H1 (cell line): ENCODE measurements at regions not wholly inside any gene's neighbourhood (a gene's known extent, or its start where the extent isn't known, plus 50 kb on each side); places are given as distances from the start of the nearest gene placed in this dataset.
A peak's percentile ranks its signal among the peaks of the same experiment; 100 is the strongest.

Source experiments
- CTCF ChIA-PET: fragments of 300-600 bp; sonication (Branson Sonifier 250); formaldehyde crosslinking; loops from one replicate; lab custom pipeline; 2021; ENCODE audit not compliant: partially characterized antibody; lab: Charles Lee
- POLR2A ChIA-PET: fragments of 300-600 bp; sonication (Branson Sonifier 250); formaldehyde crosslinking; loops from one replicate; lab custom pipeline; 2021; ENCODE audit warnings: inconsistent platforms; ENCODE audit not compliant: partially characterized antibody; lab: Charles Lee
- DNase-seq, 2 experiments: peaks; one replicate each; pipeline versions ENCODE4 v3.0.0 to v3.0.0-alpha.2; 2010 to 2022; ENCODE audit warnings: low spot score in 2 of 2, low read depth in 1 of 2, mixed read lengths in 1 of 2
- FAIRE-seq: peaks from 2 replicates; lab custom pipeline; 2011; peaks lifted over from hg19 to GRCh38; lab: Jason Lieb, UNC
- H2AFZ ChIP-seq: 2 replicates; pipeline ENCODE4 v1.8.1; 2012; ENCODE audit warnings: low read length, inconsistent platforms
- H2AK5ac ChIP-seq: 2 replicates; pipeline ENCODE4 v1.6.1; 2013; ENCODE audit warnings: low read depth, low read length
- H2BK120ac ChIP-seq: replicated peaks from 2 replicates; pipeline ENCODE3; 2013; ENCODE audit warnings: low read depth, low read length, inconsistent platforms
- H2BK12ac ChIP-seq: 2 replicates; pipeline ENCODE4 v1.6.1; 2013; ENCODE audit warnings: low read depth, low read length
- H2BK15ac ChIP-seq: 2 replicates; pipeline ENCODE4 v1.6.1; 2013; ENCODE audit warnings: low read length
- H2BK20ac ChIP-seq: 2 replicates; pipeline ENCODE4 v1.6.1; 2013; ENCODE audit warnings: low read length
- H2BK5ac ChIP-seq: 2 replicates; pipeline ENCODE4 v1.6.1; 2013; ENCODE audit warnings: low read depth, low read length
- H3K14ac ChIP-seq: 2 replicates; pipeline ENCODE4 v1.6.1; 2013; ENCODE audit warnings: inconsistent platforms; ENCODE audit not compliant: insufficient read length
- H3K18ac ChIP-seq: 2 replicates; pipeline ENCODE4 v1.6.1; 2013; ENCODE audit warnings: low read length; ENCODE audit errors: extremely low read depth
- H3K23ac ChIP-seq: 2 replicates; pipeline ENCODE4 v1.6.1; 2013; ENCODE audit warnings: inconsistent platforms; ENCODE audit not compliant: insufficient read length
- H3K23me2 ChIP-seq: 2 replicates; pipeline ENCODE4 v1.6.1; 2013; ENCODE audit warnings: low read depth, low read length
- H3K27ac ChIP-seq: 2 replicates; pipeline ENCODE4 v1.6.1; 2011; ENCODE audit warnings: low read depth, low read length, inconsistent platforms
- H3K27me3 ChIP-seq, 4 experiments: replicated peaks in 1 of 4; 1 replicate in 1 of 4; 2 replicates in 3 of 4; pipeline versions ENCODE4 v1.6.1 to v1.8.1; 2011 to 2013; ENCODE audit warnings: low read length in 3 of 4, mild to moderate bottlenecking in 3 of 4, inconsistent platforms in 2 of 4, mixed read lengths in 2 of 4, moderate library complexity in 1 of 4; ENCODE audit not compliant: control insufficient read depth in 3 of 4, insufficient read depth in 3 of 4; ENCODE audit errors: extremely low read depth in 1 of 4
- H3K36me3 ChIP-seq, 4 experiments: 2 replicates each; pipeline versions ENCODE4 v1.6.1 to v1.8.1; 2011 to 2013; ENCODE audit warnings: mild to moderate bottlenecking in 4 of 4, low read length in 3 of 4, moderate library complexity in 2 of 4, control low read depth in 1 of 4, inconsistent platforms in 1 of 4; ENCODE audit not compliant: insufficient read depth in 4 of 4, control insufficient read depth in 2 of 4
- H3K4ac ChIP-seq: replicated peaks from 2 replicates; pipeline ENCODE3; 2013; ENCODE audit warnings: low read length, low read depth, mixed read lengths, inconsistent platforms; ENCODE audit not compliant: insufficient read length
- H3K4me1 ChIP-seq, 4 experiments: replicated peaks in 1 of 4; 1 replicate in 1 of 4; 2 replicates in 3 of 4; pipeline versions ENCODE4 v1.6.1 to v1.8.1; 2011 to 2013; ENCODE audit warnings: low read length in 3 of 4, inconsistent platforms in 2 of 4, mixed read lengths in 1 of 4; ENCODE audit not compliant: insufficient read depth in 4 of 4, control insufficient read depth in 3 of 4
- H3K4me2 ChIP-seq, 2 experiments: 2 replicates each; pipeline versions ENCODE4 v1.6.1 to v1.8.1; 2011 to 2013; ENCODE audit warnings: low read depth in 2 of 2, low read length in 2 of 2, control low read depth in 1 of 2, inconsistent platforms in 1 of 2, mild to moderate bottlenecking in 1 of 2; ENCODE audit not compliant: insufficient read depth in 1 of 2
- H3K4me3 ChIP-seq, 4 experiments: fragments of 200-600, 300-600 bp in 1 of 4; sonication (generic), shearing (Covaris generic), sonication (Bioruptor Twin) in 1 of 4; 2 replicates each; pipeline versions ENCODE4 v1.5.1 to v1.8.1; 2011 to 2016; ENCODE audit warnings: low read length in 4 of 4, low read depth in 3 of 4, control low read depth in 2 of 4, inconsistent platforms in 2 of 4, mild to moderate bottlenecking in 2 of 4, mixed read lengths in 1 of 4, moderate library complexity in 1 of 4; ENCODE audit not compliant: insufficient read depth in 2 of 4; ENCODE audit errors: extremely low read depth in 1 of 4
- H3K56ac ChIP-seq: replicated peaks from 2 replicates; pipeline ENCODE3; 2013; ENCODE audit warnings: low read depth, mild to moderate bottlenecking, mixed read lengths, low read length, inconsistent platforms; ENCODE audit not compliant: insufficient read length
- H3K79me1 ChIP-seq: 2 replicates; pipeline ENCODE4 v1.6.1; 2013; ENCODE audit warnings: low read depth, low read length, control low read depth
- H3K79me2 ChIP-seq, 2 experiments: 2 replicates each; pipeline versions ENCODE4 v1.6.1 to v1.8.1; 2012 to 2013; ENCODE audit warnings: low read length in 2 of 2, mild to moderate bottlenecking in 2 of 2, inconsistent platforms in 1 of 2; ENCODE audit not compliant: insufficient read depth in 2 of 2, control insufficient read depth in 1 of 2
- H3K9ac ChIP-seq, 4 experiments: replicated peaks in 1 of 4; 1 replicate in 1 of 4; 2 replicates in 3 of 4; pipeline versions ENCODE4 v1.6.1 to v1.8.1; 2011 to 2013; ENCODE audit warnings: low read depth in 3 of 4, low read length in 3 of 4, control low read depth in 2 of 4, mild to moderate bottlenecking in 2 of 4, moderate library complexity in 2 of 4, inconsistent platforms in 1 of 4; ENCODE audit errors: extremely low read depth in 1 of 4
- H3K9me3 ChIP-seq, 2 experiments: 2 replicates each; pipeline versions ENCODE4 v1.6.1 to v1.8.1; 2012 to 2013; ENCODE audit warnings: mild to moderate bottlenecking in 2 of 2, moderate library complexity in 2 of 2, control low read depth in 1 of 2, inconsistent platforms in 1 of 2, low read depth in 1 of 2, low read length in 1 of 2, mixed read lengths in 1 of 2; ENCODE audit not compliant: insufficient read depth in 2 of 2
- H4K20me1 ChIP-seq, 2 experiments: replicated peaks in 1 of 2; 2 replicates each; pipeline versions ENCODE3 to v1.8.1; 2011 to 2013; ENCODE audit warnings: inconsistent platforms in 2 of 2, low read length in 2 of 2, mild to moderate bottlenecking in 1 of 2; ENCODE audit not compliant: insufficient read depth in 2 of 2, control insufficient read depth in 1 of 2
- H4K5ac ChIP-seq: 2 replicates; pipeline ENCODE4 v1.6.1; 2013; ENCODE audit warnings: low read length, low read depth, mixed read lengths, inconsistent platforms; ENCODE audit not compliant: insufficient read length
- H4K8ac ChIP-seq: 2 replicates; pipeline ENCODE4 v1.8.0; 2013; ENCODE audit warnings: mild to moderate bottlenecking, moderate library complexity, low read length, inconsistent platforms; ENCODE audit not compliant: insufficient read depth; ENCODE audit errors: extremely low read depth
- H4K91ac ChIP-seq: replicated peaks from 2 replicates; pipeline ENCODE3; 2013; ENCODE audit warnings: low read length, mixed read lengths, inconsistent platforms; ENCODE audit not compliant: insufficient read length
- EP300 ChIP-seq, 2 experiments: IDR thresholded peaks; 1 replicate in 1 of 2; 2 replicates in 1 of 2; pipeline ENCODE4 v1.6.1; 2011 to 2012; ENCODE audit warnings: low read depth in 2 of 2, low read length in 2 of 2, mild to moderate bottlenecking in 2 of 2, borderline replicate concordance in 1 of 2, inconsistent platforms in 1 of 2, moderate library complexity in 1 of 2
- GABPA ChIP-seq: IDR thresholded peaks from 2 replicates; pipeline ENCODE4 v1.6.1; 2011; ENCODE audit warnings: mild to moderate bottlenecking, low read length, moderate library complexity, borderline replicate concordance; ENCODE audit not compliant: insufficient read depth
- HDAC2 ChIP-seq, 2 experiments: fragments of 300-600 bp in 1 of 2; sonication (generic) in 1 of 2; IDR thresholded peaks; 2 replicates each; pipeline ENCODE4 v1.6.1; 2011 to 2012; ENCODE audit warnings: low read depth in 2 of 2, low read length in 2 of 2, mild to moderate bottlenecking in 2 of 2, moderate library complexity in 2 of 2, borderline replicate concordance in 1 of 2, inconsistent platforms in 1 of 2
- HDAC6 ChIP-seq: IDR thresholded peaks from one replicate; pipeline ENCODE4 v1.7.1; 2012; ENCODE audit warnings: low read depth, mild to moderate bottlenecking, inconsistent platforms, low read length, moderate library complexity
- KDM5A ChIP-seq: fragments of 200-600 bp; IDR thresholded peaks from 2 replicates; pipeline ENCODE4 v1.7.1; 2012; ENCODE audit warnings: mild to moderate bottlenecking, low read length, inconsistent platforms, mixed read lengths
- MAX ChIP-seq: IDR thresholded peaks from 2 replicates; pipeline ENCODE4 v1.6.1; 2012; ENCODE audit warnings: inconsistent platforms
- POLR2AphosphoS5 ChIP-seq: IDR thresholded peaks from 2 replicates; pipeline ENCODE4 v1.6.1; 2011; ENCODE audit warnings: low read depth, low read length
- SIRT6 ChIP-seq: IDR thresholded peaks from one replicate; pipeline ENCODE4 v1.7.1; 2012; ENCODE audit warnings: low read length, inconsistent platforms
- SP2 ChIP-seq: IDR thresholded peaks from 2 replicates; pipeline ENCODE4 v1.6.1; 2012; ENCODE audit warnings: mild to moderate bottlenecking, low read length, inconsistent platforms
- YY1 ChIP-seq: IDR thresholded peaks from 2 replicates; pipeline ENCODE4 v1.6.1; 2011; ENCODE audit warnings: low read depth, mild to moderate bottlenecking, low read length
- WGBS, 2 experiments: shearing (Covaris generic) in 1 of 2; methylation state at CpG; one replicate each; pipeline versions ENCODE4 v1.1.6 to v1.1.7; 2013 to 2015; ENCODE audit warnings: low lambda C conversion rate in 2 of 2, mixed read lengths in 2 of 2, inconsistent platforms in 1 of 2, low coverage in 1 of 2, missing lambda C conversion rate in 1 of 2; ENCODE audit not compliant: insufficient replicate concordance in 2 of 2, insufficient coverage in 1 of 2, insufficient read length in 1 of 2; ENCODE audit errors: extremely low coverage in 1 of 2, missing lambda C conversion rate in 1 of 2; 5-methylcytosine and 5-hydroxymethylcytosine counted together

DNA sequence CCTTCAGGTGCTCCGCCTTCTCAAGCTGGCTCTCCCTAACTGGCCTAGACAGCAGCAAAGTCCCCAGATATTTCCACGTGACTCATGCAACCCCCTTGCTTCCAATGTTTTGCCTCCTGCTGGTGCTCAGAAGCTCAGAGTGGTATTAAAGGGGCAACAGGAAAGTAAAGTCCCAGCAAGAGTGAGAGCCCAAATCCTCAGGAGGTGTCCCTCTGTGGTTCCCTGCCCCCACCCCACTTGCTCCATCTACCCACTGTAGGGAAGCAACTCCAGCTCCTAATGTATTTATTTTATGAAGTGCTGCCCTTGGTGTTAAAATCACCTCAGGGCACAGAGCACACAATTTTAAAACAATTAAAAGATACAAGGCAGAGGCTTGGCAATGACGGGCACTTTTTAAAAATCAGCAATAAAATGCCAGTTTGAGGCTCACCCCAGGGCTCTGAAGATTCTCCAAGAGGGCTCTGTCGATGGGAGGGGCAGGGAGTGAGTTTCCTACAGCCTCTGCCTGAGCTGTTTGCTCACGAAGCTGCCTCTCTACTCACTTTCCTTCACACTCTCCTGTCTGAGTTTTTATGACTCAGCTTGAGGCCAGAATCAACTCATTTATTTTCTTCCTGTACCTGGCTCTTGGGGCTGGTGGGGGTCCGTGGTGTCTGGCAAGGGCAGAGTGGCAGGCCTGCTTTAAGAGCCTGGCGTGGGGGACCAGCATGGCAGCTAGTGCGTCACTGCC is 81.9 kb upstream of the MAX start:
- Histone ChIP-seq H4K91ac (peak overlapping the region; percentile 23), H3K27me3 (no peaks in the 10 kb centered on the region; a peak in 2 of 7 replicates), H3K56ac (no peak overlapping the region), H3K9ac (no peak overlapping the region), H2AK5ac (no peak overlapping the region), H4K5ac (no peak overlapping the region), H3K14ac (no peak overlapping the region), H3K18ac (no peak overlapping the region; the same call in 1 of the 2 replicates), H3K4me1 (peaks cover 3 to 20% (median 11%) of the 10 kb centered on the region in 4 experiments), H3K23ac (no peak overlapping the region), H3K79me1 (no peaks in the 10 kb centered on the region), H3K9me3 (peaks cover 6 to 7% of the 10 kb centered on the region in 2 experiments; a peak in 1 of 4 replicates), H3K4ac (no peak overlapping the region), H2BK15ac (no peak overlapping the region), H3K4me3 (no peak overlapping the region), H2AFZ (peak overlapping the region; percentile 84), H2BK20ac (no peak overlapping the region), H2BK120ac (no peak overlapping the region), H3K4me2 (0 out of 4 replicates have a peak overlapping the region, but pooled peaks of 1 of the 2 experiments have one; percentile 5), H3K36me3 (peaks cover 0 to 3% (median 0%) of the 10 kb centered on the region in 4 experiments; a peak in 2 of 8 replicates), H2BK12ac (no peak overlapping the region), H3K79me2 (no peaks in the 10 kb centered on the region), H4K8ac (no peak overlapping the region), H3K27ac (no peak overlapping the region), H3K23me2 (no peaks in the 10 kb centered on the region), H2BK5ac (no peak overlapping the region), H4K20me1 (no peaks in the 10 kb centered on the region)
- ChIA-PET CTCF (interaction anchor here (0.6 to 2.7 kb wide), 7 partner anchors 9 to 776 kb away, joined by 3 to 14 read pairs (median 3); no protein-coding TSS in a partner anchor), POLR2A (no interaction called here)
- no peak for FAIRE-seq
- TF ChIP-seq MAX: no peak
- no peak for TF ChIP-seq KDM5A
- no peak for TF ChIP-seq YY1
- TF ChIP-seq SIRT6: no peak
- no peak for TF ChIP-seq HDAC2 (IDR thresholded peaks at IDR 0.05; ENCODE audit: borderline replicate concordance in 1 of 2, low read depth in 2 of 2, low read length in 2 of 2)
- no peak for TF ChIP-seq GABPA
- no peak for TF ChIP-seq HDAC6
- no peak for TF ChIP-seq EP300 (IDR thresholded peaks at IDR 0.05; ENCODE audit: borderline replicate concordance in 1 of 2, low read depth in 2 of 2, low read length in 2 of 2)
- TF ChIP-seq POLR2AphosphoS5: no peak
- TF ChIP-seq SP2: no peak
- 78% methylated on average over 8 of the region's 8 CpGs; no CpG with 5 or more reads in 1 of the 2 experiments for WGBS, 2 experiments
- no peak for DNase-seq
